H9 (cell line): ENCODE measurements at regions not wholly inside any gene's neighbourhood (a gene's known extent, or its start where the extent isn't known, plus 50 kb on each side); places are given as distances from the start of the nearest gene placed in this dataset.

Source experiments
- DNase-seq: peaks from one replicate; pipeline ENCODE4 v3.0.0-alpha.2; 2017
- H2AFZ ChIP-seq: one replicate; pipeline ENCODE4 v1.6.1; 2013; ENCODE audit warnings: mild to moderate bottlenecking, low read length, control low read depth, moderate library complexity
- H2AK5ac ChIP-seq: 2 replicates; pipeline ENCODE4 v1.6.1; 2013; ENCODE audit warnings: low read length, control low read depth, mixed read lengths; ENCODE audit not compliant: insufficient read length
- H2BK120ac ChIP-seq: one replicate; pipeline ENCODE4 v1.6.1; 2013; ENCODE audit warnings: low read depth, mild to moderate bottlenecking, low read length, control low read depth, inconsistent platforms; ENCODE audit not compliant: poor library complexity, severe bottlenecking
- H2BK12ac ChIP-seq: 2 replicates; pipeline ENCODE4 v1.6.1; 2013; ENCODE audit warnings: low read length, control low read depth, mixed read lengths, low read depth; ENCODE audit not compliant: insufficient read length
- H2BK15ac ChIP-seq: 2 replicates; pipeline ENCODE4 v1.6.1; 2013; ENCODE audit warnings: low read depth, low read length, control low read depth
- H2BK20ac ChIP-seq: one replicate; pipeline ENCODE4 v1.6.1; 2013; ENCODE audit warnings: low read depth, mild to moderate bottlenecking, low read length, control low read depth, inconsistent platforms; ENCODE audit not compliant: poor library complexity, severe bottlenecking
- H2BK5ac ChIP-seq: 2 replicates; pipeline ENCODE4 v1.6.1; 2013; ENCODE audit warnings: low read length, control low read depth, mixed read lengths; ENCODE audit not compliant: insufficient read length
- H3K14ac ChIP-seq: 2 replicates; pipeline ENCODE4 v1.6.1; 2013; ENCODE audit warnings: low read length, control low read depth; ENCODE audit not compliant: insufficient read depth
- H3K18ac ChIP-seq: 2 replicates; pipeline ENCODE4 v1.6.1; 2013; ENCODE audit warnings: low read depth, mild to moderate bottlenecking, mixed read lengths, low read length, control low read depth; ENCODE audit not compliant: insufficient read length
- H3K23ac ChIP-seq: 2 replicates; pipeline ENCODE4 v1.6.1; 2013; ENCODE audit warnings: low read length, control low read depth, mixed read lengths, low read depth; ENCODE audit not compliant: insufficient read length
- H3K23me2 ChIP-seq: 2 replicates; pipeline ENCODE4 v1.6.1; 2013; ENCODE audit warnings: low read depth, mild to moderate bottlenecking, mixed read lengths, low read length, control low read depth; ENCODE audit not compliant: insufficient read length, poor library complexity, severe bottlenecking
- H3K27ac ChIP-seq: 2 replicates; pipeline ENCODE4 v1.5.1; 2013; ENCODE audit warnings: low read length, control low read depth, mixed read lengths, low read depth; ENCODE audit not compliant: insufficient read length
- H3K27me3 ChIP-seq: 2 replicates; pipeline ENCODE4 v1.6.1; 2013; ENCODE audit warnings: low read length, control low read depth, inconsistent platforms; ENCODE audit not compliant: insufficient read depth
- H3K4ac ChIP-seq: 2 replicates; pipeline ENCODE4 v1.6.1; 2013; ENCODE audit warnings: low read depth, mild to moderate bottlenecking, control low read depth, inconsistent platforms, low read length, moderate library complexity
- H3K4me1 ChIP-seq: 2 replicates; pipeline ENCODE4 v1.6.1; 2013; ENCODE audit warnings: low read length, control low read depth, inconsistent platforms; ENCODE audit not compliant: insufficient read depth
- H3K4me2 ChIP-seq: 2 replicates; pipeline ENCODE4 v1.6.1; 2013; ENCODE audit warnings: low read length, control low read depth, mixed read lengths; ENCODE audit not compliant: insufficient read length, insufficient read depth
- H3K56ac ChIP-seq: 2 replicates; pipeline ENCODE4 v1.6.1; 2013; ENCODE audit warnings: low read depth, mild to moderate bottlenecking, mixed read lengths, low read length, control low read depth; ENCODE audit not compliant: insufficient read length
- H3K79me1 ChIP-seq: 2 replicates; pipeline ENCODE4 v1.6.1; 2013; ENCODE audit warnings: low read depth, mild to moderate bottlenecking, moderate library complexity, low read length, control low read depth, inconsistent platforms; ENCODE audit not compliant: insufficient read depth, poor library complexity, severe bottlenecking
- H3K79me2 ChIP-seq: 2 replicates; pipeline ENCODE4 v1.6.1; 2013; ENCODE audit warnings: low read length, control low read depth, inconsistent platforms; ENCODE audit not compliant: insufficient read depth
- H3K9ac ChIP-seq: 2 replicates; pipeline ENCODE4 v1.6.1; 2013; ENCODE audit warnings: low read length, control low read depth, mixed read lengths; ENCODE audit not compliant: insufficient read length; ENCODE audit errors: extremely low read depth
- H3K9me3 ChIP-seq: one replicate; pipeline ENCODE4 v1.6.1; 2013; ENCODE audit warnings: low read depth, low read length, inconsistent platforms; ENCODE audit not compliant: control insufficient read depth
- H3T11ph ChIP-seq: one replicate; pipeline ENCODE4 v1.6.1; 2013; ENCODE audit warnings: mild to moderate bottlenecking, low read length, control low read depth, inconsistent platforms
- H4K20me1 ChIP-seq: one replicate; pipeline ENCODE4 v1.6.1; 2013; ENCODE audit not compliant: control insufficient read depth, insufficient read length, insufficient read depth
- H4K5ac ChIP-seq: 2 replicates; pipeline ENCODE4 v1.6.1; 2013; ENCODE audit warnings: low read depth, mild to moderate bottlenecking, mixed read lengths, low read length, control low read depth; ENCODE audit not compliant: insufficient read length
- H4K8ac ChIP-seq: replicated peaks from 2 replicates; pipeline ENCODE4 v1.6.1; 2013; ENCODE audit warnings: low read length, control low read depth, mixed read lengths, low read depth; ENCODE audit not compliant: insufficient read length
- H4K91ac ChIP-seq: 2 replicates; pipeline ENCODE4 v1.6.1; 2013; ENCODE audit warnings: low read depth, mild to moderate bottlenecking, moderate library complexity, mixed read lengths, low read length, control low read depth; ENCODE audit not compliant: insufficient read length
- H3K27ac Mint-ChIP-seq, 3 experiments: 2 replicates in 2 of 3; 3 replicates in 1 of 3; pipeline ENCODE4 v1.8.0; 2020 to 2021; ENCODE audit warnings: mixed read lengths in 3 of 3, mild to moderate bottlenecking in 1 of 3, moderate library complexity in 1 of 3
- H3K27me3 Mint-ChIP-seq: 2 replicates; pipeline ENCODE4 v1.8.0; 2021; ENCODE audit warnings: low read depth, mild to moderate bottlenecking, moderate library complexity, mixed read lengths
- H3K36me3 Mint-ChIP-seq, 3 experiments: 2 replicates in 2 of 3; 3 replicates in 1 of 3; pipeline ENCODE4 v1.8.0; 2020 to 2021; ENCODE audit warnings: low read depth in 3 of 3, mixed read lengths in 3 of 3; ENCODE audit not compliant: insufficient read depth in 1 of 3
- H3K4me1 Mint-ChIP-seq, 2 experiments: 2 replicates each; pipeline ENCODE4 v1.8.0; 2020; ENCODE audit warnings: mixed read lengths in 2 of 2
- H3K4me3 Mint-ChIP-seq, 2 experiments: 2 replicates in 1 of 2; 3 replicates in 1 of 2; pipeline ENCODE4 v1.8.0; 2020 to 2021; ENCODE audit warnings: mild to moderate bottlenecking in 2 of 2, mixed read lengths in 2 of 2, moderate library complexity in 1 of 2
- H3K9me3 Mint-ChIP-seq, 2 experiments: 2 replicates in 1 of 2; 3 replicates in 1 of 2; pipeline ENCODE4 v1.8.0; 2020; ENCODE audit warnings: mild to moderate bottlenecking in 2 of 2, mixed read lengths in 2 of 2, moderate library complexity in 1 of 2
- CTCF ChIP-seq: fragments of 200-600 bp; sonication (generic); conservative IDR thresholded peaks from 3 replicates; pipeline ENCODE4 v1.8.0; 2021; ENCODE audit warnings: antibody characterized with exemption, mild to moderate bottlenecking
- WGBS: extraction: QIAGEN DNeasy Blood & Tissue Kit; methylation state at CpG from one replicate; pipeline ENCODE4 v1.1.7; 2013; ENCODE audit warnings: missing lambda C conversion rate, low lambda C conversion rate, mixed read lengths; ENCODE audit not compliant: insufficient read length; ENCODE audit errors: extremely low coverage; 5-methylcytosine and 5-hydroxymethylcytosine counted together

GRCh38 chr4:11194431-11194830 is 234.3 kb downstream of the HS3ST1 start:
- no peak for DNase-seq
- WGBS: no CpG with 5 or more reads among the region's 3 CpGs
- H2BK20ac ChIP-seq: no peak overlapping the region
- no peak overlapping the region for H3K18ac ChIP-seq
- H2BK5ac ChIP-seq: no peak overlapping the region
- H4K20me1 ChIP-seq: no peaks in the 10 kb centered on the region
- no peak overlapping the region for H3K9ac ChIP-seq
- H2AFZ ChIP-seq: no peak overlapping the region
- TF ChIP-seq CTCF: no peak
- no peak overlapping the region for H2BK15ac ChIP-seq
- H3K79me2 ChIP-seq: no peaks in the 10 kb centered on the region
- H3K56ac ChIP-seq: no peak overlapping the region
- no peak overlapping the region for H3K4me3 Mint-ChIP-seq
- no peaks in the 10 kb centered on the region for H3K9me3 ChIP-seq
- H2AK5ac ChIP-seq: no peak overlapping the region
- no peak overlapping the region for H3K4me2 ChIP-seq
- H4K5ac ChIP-seq: no peak overlapping the region
- H3K4me1 ChIP-seq: no peaks in the 10 kb centered on the region; the same call in 1 of the 2 replicates
- no peaks in the 10 kb centered on the region for H3K23me2 ChIP-seq
- no peaks in the 10 kb centered on the region for H3K27me3 Mint-ChIP-seq
- no peaks in the 10 kb centered on the region for H3K79me1 ChIP-seq
- H3K27me3 ChIP-seq: no peaks in the 10 kb centered on the region
- no peaks in the 10 kb centered on the region for H3K36me3 Mint-ChIP-seq
- H4K91ac ChIP-seq: no peak overlapping the region
- no peak overlapping the region for H3K23ac ChIP-seq
- no peak overlapping the region for H4K8ac ChIP-seq
- no peak overlapping the region for H3K4ac ChIP-seq
- no peaks in the 10 kb centered on the region for H3K9me3 Mint-ChIP-seq
- H3K4me1 Mint-ChIP-seq: peaks cover 14 to 15% of the 10 kb centered on the region in 2 experiments
- no peak overlapping the region for H2BK120ac ChIP-seq
- no peak overlapping the region for H3K14ac ChIP-seq
- peak overlapping the region in 1 of 3 experiments; percentile 50; a peak in 1 of 7 replicates for H3K27ac Mint-ChIP-seq
- no peak overlapping the region for H3K27ac ChIP-seq
- H2BK12ac ChIP-seq: no peak overlapping the region
- no peak overlapping the region for H3T11ph ChIP-seq
